GM23338 (cell line): ENCODE measurements at regions not wholly inside any gene's neighbourhood (a gene's known extent, or its start where the extent isn't known, plus 50 kb on each side); places are given as distances from the start of the nearest gene placed in this dataset.

ENCODE experiments used
- EZH2phosphoT487 ChIP-seq: fragments of 200-600 bp; sonication (generic); IDR thresholded peaks from one replicate; pipeline ENCODE4 v1.8.1; 2018; ENCODE audit warnings: antibody characterized with exemption; ENCODE audit not compliant: unreplicated experiment
- POLR2AphosphoS5 ChIP-seq: IDR thresholded peaks from 2 replicates; pipeline ENCODE4 v1.6.1; 2016; ENCODE audit warnings: antibody characterized with exemption, low read depth
- TF ChIP-seq, protein P1 (sequence below), 2 experiments: fragments of 200-600 bp in 1 of 2; sonication (generic) in 1 of 2; conservative IDR thresholded peaks; 2 replicates each; pipeline versions ENCODE4 v1.5.1 to v1.6.1; 2016 to 2017; ENCODE audit warnings: antibody characterized with exemption in 2 of 2, low read depth in 2 of 2, mild to moderate bottlenecking in 2 of 2, moderate library complexity in 1 of 2

DNA sequence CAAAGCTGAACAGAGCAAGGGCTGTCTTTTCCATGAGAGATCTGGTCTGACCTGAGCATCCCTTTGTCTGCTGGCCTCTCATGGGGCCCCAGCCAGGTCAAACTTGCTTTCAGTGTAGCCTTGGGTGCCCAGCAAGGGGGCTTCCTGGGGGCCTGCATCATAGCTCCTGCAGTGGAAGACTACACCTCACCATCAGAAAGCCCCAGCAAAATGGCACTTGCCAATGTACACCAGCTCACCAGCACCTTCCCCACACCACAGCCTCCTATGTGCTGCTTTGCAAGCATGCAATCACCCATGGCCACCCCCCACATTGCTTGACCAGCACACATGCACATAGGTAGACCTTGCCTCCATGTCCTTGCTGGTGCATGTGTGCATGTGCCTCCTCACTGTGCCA lies 1478.1 kb downstream of the FSTL5 start:
- TF ChIP-seq, protein P1, sequence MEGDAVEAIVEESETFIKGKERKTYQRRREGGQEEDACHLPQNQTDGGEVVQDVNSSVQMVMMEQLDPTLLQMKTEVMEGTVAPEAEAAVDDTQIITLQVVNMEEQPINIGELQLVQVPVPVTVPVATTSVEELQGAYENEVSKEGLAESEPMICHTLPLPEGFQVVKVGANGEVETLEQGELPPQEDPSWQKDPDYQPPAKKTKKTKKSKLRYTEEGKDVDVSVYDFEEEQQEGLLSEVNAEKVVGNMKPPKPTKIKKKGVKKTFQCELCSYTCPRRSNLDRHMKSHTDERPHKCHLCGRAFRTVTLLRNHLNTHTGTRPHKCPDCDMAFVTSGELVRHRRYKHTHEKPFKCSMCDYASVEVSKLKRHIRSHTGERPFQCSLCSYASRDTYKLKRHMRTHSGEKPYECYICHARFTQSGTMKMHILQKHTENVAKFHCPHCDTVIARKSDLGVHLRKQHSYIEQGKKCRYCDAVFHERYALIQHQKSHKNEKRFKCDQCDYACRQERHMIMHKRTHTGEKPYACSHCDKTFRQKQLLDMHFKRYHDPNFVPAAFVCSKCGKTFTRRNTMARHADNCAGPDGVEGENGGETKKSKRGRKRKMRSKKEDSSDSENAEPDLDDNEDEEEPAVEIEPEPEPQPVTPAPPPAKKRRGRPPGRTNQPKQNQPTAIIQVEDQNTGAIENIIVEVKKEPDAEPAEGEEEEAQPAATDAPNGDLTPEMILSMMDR (conservative IDR thresholded peaks at IDR 0.05; ENCODE audit: low read depth in 2 of 2) = no peak
- no peak for TF ChIP-seq POLR2AphosphoS5
- no peak for TF ChIP-seq EZH2phosphoT487
